GM12892 (cell line): ENCODE measurements at regions not wholly inside any gene's neighbourhood (a gene's known extent, or its start where the extent isn't known, plus 50 kb on each side); places are given as distances from the start of the nearest gene placed in this dataset.

ENCODE experiments used
- POLR2A ChIP-seq: IDR thresholded peaks from 2 replicates; pipeline ENCODE4 v1.6.1; 2011; ENCODE audit warnings: low read depth, low read length, control low read depth
- POLR2AphosphoS5 ChIP-seq: IDR thresholded peaks from 2 replicates; pipeline ENCODE4 v1.6.1; 2011; ENCODE audit warnings: low read depth, low read length, control low read depth
- TAF1 ChIP-seq: IDR thresholded peaks from 2 replicates; pipeline ENCODE4 v1.6.1; 2011; ENCODE audit warnings: low read depth, mild to moderate bottlenecking, control low read depth, low read length, borderline replicate concordance

DNA sequence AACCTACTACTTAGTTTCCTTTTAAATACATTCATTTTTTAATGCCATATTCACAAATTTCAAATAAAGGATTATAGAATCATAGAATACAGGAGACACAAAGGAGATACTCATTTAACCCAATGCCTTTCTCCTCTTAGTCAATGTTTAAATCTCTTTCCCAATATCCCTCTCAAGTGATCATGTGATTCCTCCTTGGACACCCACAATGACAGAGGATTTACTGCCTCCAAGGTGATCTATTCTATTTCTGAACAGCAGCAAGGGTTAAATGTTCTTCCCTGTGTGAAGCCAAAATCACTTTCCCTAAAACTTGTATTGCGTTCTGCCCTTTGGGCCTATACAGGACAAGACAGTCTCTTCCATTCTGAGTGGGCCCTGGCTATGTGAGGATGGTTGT is 73.3 kb upstream of the PICALM start:
- TF ChIP-seq TAF1 = no peak
- no peak for TF ChIP-seq POLR2AphosphoS5
- TF ChIP-seq POLR2A = no peak
